GM23338 (cell line): ENCODE measurements at regions not wholly inside any gene's neighbourhood (a gene's known extent, or its start where the extent isn't known, plus 50 kb on each side); places are given as distances from the start of the nearest gene placed in this dataset.
A peak's percentile ranks its signal among the peaks of the same experiment; 100 is the strongest.

Source experiments
- ATAC-seq: fragments of 200-7000 bp; cut with Tn5 transposase; 3 replicates; pipeline ENCODE4 v1.9.1; 2020
- DNase-seq: peaks from one replicate; pipeline ENCODE4 v3.0.0-alpha.2; 2015; ENCODE audit warnings: low spot score
- H2AFZ ChIP-seq: fragments of 200-600 bp; sonication (generic); 2 replicates; pipeline ENCODE4 v1.8.0; 2016; ENCODE audit warnings: antibody characterized with exemption, mild to moderate bottlenecking, moderate library complexity
- H3F3A ChIP-seq: fragments of 200-600 bp; sonication (generic); replicated peaks from 2 replicates; pipeline ENCODE4 v1.8.0; 2017; ENCODE audit warnings: antibody characterized with exemption, mixed run types, low read depth
- H3K27ac ChIP-seq: fragments of 200-600 bp; sonication (generic); 2 replicates; pipeline ENCODE4 v1.6.1; 2016; ENCODE audit warnings: low read depth
- H3K27me3 ChIP-seq: fragments of 200-600 bp; sonication (generic); 2 replicates; pipeline ENCODE4 v1.8.0; 2016; ENCODE audit warnings: mild to moderate bottlenecking, mixed run types, moderate library complexity; ENCODE audit not compliant: insufficient read depth
- H3K36me3 ChIP-seq: fragments of 200-600 bp; sonication (generic); 2 replicates; pipeline ENCODE4 v1.8.0; 2016; ENCODE audit warnings: mild to moderate bottlenecking; ENCODE audit not compliant: insufficient read depth
- H3K4me1 ChIP-seq: fragments of 200-600 bp; sonication (generic); 2 replicates; pipeline ENCODE4 v1.8.0; 2016; ENCODE audit warnings: mild to moderate bottlenecking, moderate library complexity; ENCODE audit not compliant: insufficient read depth
- H3K4me2 ChIP-seq: fragments of 200-600 bp; sonication (generic); 2 replicates; pipeline ENCODE4 v1.7.1; 2017; ENCODE audit warnings: mixed run types
- H3K4me3 ChIP-seq: fragments of 200-600 bp; sonication (generic); 2 replicates; pipeline ENCODE4 v1.6.1; 2016; ENCODE audit warnings: mixed run types
- H3K79me2 ChIP-seq: fragments of 200-600 bp; sonication (generic); replicated peaks from 2 replicates; pipeline ENCODE4 v1.8.0; 2017; ENCODE audit warnings: mild to moderate bottlenecking; ENCODE audit not compliant: insufficient read depth
- H3K9me2 ChIP-seq: fragments of 200-600 bp; sonication (generic); 2 replicates; pipeline ENCODE4 v1.8.0; 2017; ENCODE audit not compliant: insufficient read depth
- H4K20me1 ChIP-seq: fragments of 200-600 bp; sonication (generic); replicated peaks from 2 replicates; pipeline ENCODE4 v1.8.0; 2017; ENCODE audit warnings: mild to moderate bottlenecking; ENCODE audit not compliant: insufficient read depth
- H3K27ac Mint-ChIP-seq: 2 replicates; pipeline ENCODE4 v1.8.0; 2020; ENCODE audit warnings: inconsistent platforms, mild to moderate bottlenecking, moderate library complexity, mixed read lengths
- H3K27me3 Mint-ChIP-seq: 3 replicates; pipeline ENCODE4 v1.8.0; 2022; ENCODE audit warnings: low read depth, mild to moderate bottlenecking, moderate library complexity, mixed read lengths, inconsistent platforms; ENCODE audit not compliant: insufficient read depth, poor library complexity
- H3K36me3 Mint-ChIP-seq: 3 replicates; pipeline ENCODE4 v1.8.0; 2021; ENCODE audit warnings: low read depth, mild to moderate bottlenecking, inconsistent platforms, moderate library complexity, mixed read lengths
- H3K4me1 Mint-ChIP-seq: 3 replicates; pipeline ENCODE4 v1.8.0; 2020; ENCODE audit warnings: mild to moderate bottlenecking, inconsistent platforms, mixed read lengths
- H3K4me3 Mint-ChIP-seq: 3 replicates; pipeline ENCODE4 v1.8.0; 2021; ENCODE audit warnings: moderate library complexity, mild to moderate bottlenecking, inconsistent platforms, mixed read lengths
- H3K9me3 Mint-ChIP-seq: 3 replicates; pipeline ENCODE4 v1.8.0; 2020; ENCODE audit warnings: moderate library complexity, mild to moderate bottlenecking, inconsistent platforms, mixed read lengths
- CREB1 ChIP-seq: fragments of 250-450 bp; sonication (Bioruptor Pico); IDR thresholded peaks from 2 replicates; pipeline ENCODE4 v1.5.0; 2020; ENCODE audit warnings: low read depth, mild to moderate bottlenecking, moderate library complexity
- EZH2phosphoT487 ChIP-seq: fragments of 200-600 bp; sonication (generic); IDR thresholded peaks from one replicate; pipeline ENCODE4 v1.8.1; 2018; ENCODE audit warnings: antibody characterized with exemption; ENCODE audit not compliant: unreplicated experiment
- NANOG ChIP-seq: IDR thresholded peaks from 2 replicates; pipeline ENCODE4 v1.6.1; 2016; ENCODE audit warnings: antibody characterized with exemption, borderline replicate concordance
- POLR2AphosphoS5 ChIP-seq: IDR thresholded peaks from 2 replicates; pipeline ENCODE4 v1.6.1; 2016; ENCODE audit warnings: antibody characterized with exemption, low read depth
- ZNF114 ChIP-seq: fragments of 250-450 bp; sonication (Bioruptor Pico); IDR thresholded peaks from 2 replicates; pipeline ENCODE4 v1.5.0; 2020; ENCODE audit warnings: mild to moderate bottlenecking, moderate library complexity
- ZNF331 ChIP-seq: fragments of 250-450 bp; sonication (Bioruptor Pico); IDR thresholded peaks from 2 replicates; pipeline ENCODE4 v1.5.0; 2020; ENCODE audit warnings: low read depth, mild to moderate bottlenecking, moderate library complexity
- TF ChIP-seq, protein P1 (sequence below): fragments of 250-450 bp; sonication (Bioruptor Pico); IDR thresholded peaks from 2 replicates; pipeline ENCODE4 v1.5.0; 2020; ENCODE audit warnings: mild to moderate bottlenecking, moderate library complexity
- TF ChIP-seq, protein P2 (sequence below), 2 experiments: fragments of 200-600 bp in 1 of 2; sonication (generic) in 1 of 2; conservative IDR thresholded peaks; 2 replicates each; pipeline versions ENCODE4 v1.5.1 to v1.6.1; 2016 to 2017; ENCODE audit warnings: antibody characterized with exemption in 2 of 2, low read depth in 2 of 2, mild to moderate bottlenecking in 2 of 2, moderate library complexity in 1 of 2

DNA sequence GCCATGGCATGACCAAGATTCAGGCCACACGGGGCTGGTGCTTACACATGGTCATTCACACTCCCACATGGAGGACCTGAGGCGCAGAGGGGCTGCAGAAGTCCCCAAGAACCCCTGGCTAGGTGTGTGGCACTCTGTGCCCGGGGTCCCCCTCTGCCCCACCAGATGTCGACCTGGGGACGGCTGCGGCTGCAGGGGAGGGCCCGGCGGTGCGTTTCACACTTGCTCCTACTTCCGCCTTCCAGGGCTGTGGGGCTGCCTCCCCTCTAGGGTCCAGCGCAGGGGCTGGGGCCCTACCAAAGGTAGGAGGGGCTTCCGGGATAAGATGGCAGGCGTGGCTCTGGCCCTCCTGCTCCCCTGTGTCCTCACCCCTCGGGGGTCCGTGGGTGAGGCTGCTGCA, 81.1 kb upstream of the SLCO4A1 start (continued):
- TF ChIP-seq, protein P1, sequence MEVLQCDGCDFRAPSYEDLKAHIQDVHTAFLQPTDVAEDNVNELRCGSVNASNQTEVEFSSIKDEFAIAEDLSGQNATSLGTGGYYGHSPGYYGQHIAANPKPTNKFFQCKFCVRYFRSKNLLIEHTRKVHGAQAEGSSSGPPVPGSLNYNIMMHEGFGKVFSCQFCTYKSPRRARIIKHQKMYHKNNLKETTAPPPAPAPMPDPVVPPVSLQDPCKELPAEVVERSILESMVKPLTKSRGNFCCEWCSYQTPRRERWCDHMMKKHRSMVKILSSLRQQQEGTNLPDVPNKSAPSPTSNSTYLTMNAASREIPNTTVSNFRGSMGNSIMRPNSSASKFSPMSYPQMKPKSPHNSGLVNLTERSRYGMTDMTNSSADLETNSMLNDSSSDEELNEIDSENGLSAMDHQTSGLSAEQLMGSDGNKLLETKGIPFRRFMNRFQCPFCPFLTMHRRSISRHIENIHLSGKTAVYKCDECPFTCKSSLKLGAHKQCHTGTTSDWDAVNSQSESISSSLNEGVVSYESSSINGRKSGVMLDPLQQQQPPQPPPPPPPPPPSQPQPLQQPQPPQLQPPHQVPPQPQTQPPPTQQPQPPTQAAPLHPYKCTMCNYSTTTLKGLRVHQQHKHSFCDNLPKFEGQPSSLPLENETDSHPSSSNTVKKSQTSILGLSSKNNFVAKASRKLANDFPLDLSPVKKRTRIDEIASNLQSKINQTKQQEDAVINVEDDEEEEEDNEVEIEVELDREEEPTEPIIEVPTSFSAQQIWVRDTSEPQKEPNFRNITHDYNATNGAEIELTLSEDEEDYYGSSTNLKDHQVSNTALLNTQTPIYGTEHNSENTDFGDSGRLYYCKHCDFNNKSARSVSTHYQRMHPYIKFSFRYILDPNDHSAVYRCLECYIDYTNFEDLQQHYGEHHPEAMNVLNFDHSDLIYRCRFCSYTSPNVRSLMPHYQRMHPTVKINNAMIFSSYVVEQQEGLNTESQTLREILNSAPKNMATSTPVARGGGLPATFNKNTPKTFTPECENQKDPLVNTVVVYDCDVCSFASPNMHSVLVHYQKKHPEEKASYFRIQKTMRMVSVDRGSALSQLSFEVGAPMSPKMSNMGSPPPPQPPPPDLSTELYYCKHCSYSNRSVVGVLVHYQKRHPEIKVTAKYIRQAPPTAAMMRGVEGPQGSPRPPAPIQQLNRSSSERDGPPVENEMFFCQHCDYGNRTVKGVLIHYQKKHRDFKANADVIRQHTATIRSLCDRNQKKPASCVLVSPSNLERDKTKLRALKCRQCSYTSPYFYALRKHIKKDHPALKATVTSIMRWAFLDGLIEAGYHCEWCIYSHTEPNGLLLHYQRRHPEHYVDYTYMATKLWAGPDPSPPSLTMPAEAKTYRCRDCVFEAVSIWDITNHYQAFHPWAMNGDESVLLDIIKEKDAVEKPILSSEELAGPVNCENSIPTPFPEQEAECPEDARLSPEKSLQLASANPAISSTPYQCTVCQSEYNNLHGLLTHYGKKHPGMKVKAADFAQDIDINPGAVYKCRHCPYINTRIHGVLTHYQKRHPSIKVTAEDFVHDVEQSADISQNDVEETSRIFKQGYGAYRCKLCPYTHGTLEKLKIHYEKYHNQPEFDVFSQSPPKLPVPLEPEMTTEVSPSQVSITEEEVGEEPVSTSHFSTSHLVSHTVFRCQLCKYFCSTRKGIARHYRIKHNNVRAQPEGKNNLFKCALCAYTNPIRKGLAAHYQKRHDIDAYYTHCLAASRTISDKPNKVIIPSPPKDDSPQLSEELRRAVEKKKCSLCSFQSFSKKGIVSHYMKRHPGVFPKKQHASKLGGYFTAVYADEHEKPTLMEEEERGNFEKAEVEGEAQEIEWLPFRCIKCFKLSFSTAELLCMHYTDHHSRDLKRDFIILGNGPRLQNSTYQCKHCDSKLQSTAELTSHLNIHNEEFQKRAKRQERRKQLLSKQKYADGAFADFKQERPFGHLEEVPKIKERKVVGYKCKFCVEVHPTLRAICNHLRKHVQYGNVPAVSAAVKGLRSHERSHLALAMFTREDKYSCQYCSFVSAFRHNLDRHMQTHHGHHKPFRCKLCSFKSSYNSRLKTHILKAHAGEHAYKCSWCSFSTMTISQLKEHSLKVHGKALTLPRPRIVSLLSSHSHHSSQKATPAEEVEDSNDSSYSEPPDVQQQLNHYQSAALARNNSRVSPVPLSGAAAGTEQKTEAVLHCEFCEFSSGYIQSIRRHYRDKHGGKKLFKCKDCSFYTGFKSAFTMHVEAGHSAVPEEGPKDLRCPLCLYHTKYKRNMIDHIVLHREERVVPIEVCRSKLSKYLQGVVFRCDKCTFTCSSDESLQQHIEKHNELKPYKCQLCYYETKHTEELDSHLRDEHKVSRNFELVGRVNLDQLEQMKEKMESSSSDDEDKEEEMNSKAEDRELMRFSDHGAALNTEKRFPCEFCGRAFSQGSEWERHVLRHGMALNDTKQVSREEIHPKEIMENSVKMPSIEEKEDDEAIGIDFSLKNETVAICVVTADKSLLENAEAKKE (CRISPR knock-in tag), result no peak
- no peak for TF ChIP-seq NANOG
- TF ChIP-seq, protein P2, sequence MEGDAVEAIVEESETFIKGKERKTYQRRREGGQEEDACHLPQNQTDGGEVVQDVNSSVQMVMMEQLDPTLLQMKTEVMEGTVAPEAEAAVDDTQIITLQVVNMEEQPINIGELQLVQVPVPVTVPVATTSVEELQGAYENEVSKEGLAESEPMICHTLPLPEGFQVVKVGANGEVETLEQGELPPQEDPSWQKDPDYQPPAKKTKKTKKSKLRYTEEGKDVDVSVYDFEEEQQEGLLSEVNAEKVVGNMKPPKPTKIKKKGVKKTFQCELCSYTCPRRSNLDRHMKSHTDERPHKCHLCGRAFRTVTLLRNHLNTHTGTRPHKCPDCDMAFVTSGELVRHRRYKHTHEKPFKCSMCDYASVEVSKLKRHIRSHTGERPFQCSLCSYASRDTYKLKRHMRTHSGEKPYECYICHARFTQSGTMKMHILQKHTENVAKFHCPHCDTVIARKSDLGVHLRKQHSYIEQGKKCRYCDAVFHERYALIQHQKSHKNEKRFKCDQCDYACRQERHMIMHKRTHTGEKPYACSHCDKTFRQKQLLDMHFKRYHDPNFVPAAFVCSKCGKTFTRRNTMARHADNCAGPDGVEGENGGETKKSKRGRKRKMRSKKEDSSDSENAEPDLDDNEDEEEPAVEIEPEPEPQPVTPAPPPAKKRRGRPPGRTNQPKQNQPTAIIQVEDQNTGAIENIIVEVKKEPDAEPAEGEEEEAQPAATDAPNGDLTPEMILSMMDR (conservative IDR thresholded peaks at IDR 0.05; ENCODE audit: low read depth in 2 of 2), result no peak
- TF ChIP-seq EZH2phosphoT487, result no peak

DNA sequence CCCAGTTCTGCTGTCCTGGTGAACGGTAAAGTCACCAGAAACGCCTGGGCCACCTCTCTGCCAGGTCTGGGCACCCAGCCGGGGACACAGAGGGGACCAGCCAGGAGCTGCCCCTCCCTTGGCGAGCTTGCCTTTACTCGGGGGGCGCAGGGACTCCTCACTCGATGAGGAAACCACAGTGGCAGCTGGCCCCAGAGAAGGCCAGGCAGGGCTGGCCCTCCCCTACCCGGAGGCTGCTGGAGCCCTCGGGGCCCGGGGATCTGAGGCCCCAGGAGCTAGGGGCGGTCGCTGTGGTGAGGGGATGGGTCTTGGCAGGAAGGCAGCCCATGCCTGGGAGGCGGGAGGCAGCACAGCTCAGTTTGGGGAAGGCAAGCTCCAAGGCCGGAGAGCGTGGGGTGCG, 80.4 kb upstream of the SLCO4A1 start:
- Histone ChIP-seq H3F3A (no peaks in the 10 kb centered on the region), H2AFZ (no peak overlapping the region), H3K36me3 (no peaks in the 10 kb centered on the region), H3K27me3 (no peaks in the 10 kb centered on the region), H3K9me2 (no peaks in the 10 kb centered on the region), H3K4me1 (no peaks in the 10 kb centered on the region), H3K4me2 (no peak overlapping the region), H4K20me1 (no peaks in the 10 kb centered on the region), H3K4me3 (no peak overlapping the region), H3K27ac (no peak overlapping the region), H3K79me2 (no peaks in the 10 kb centered on the region)
- Mint-ChIP-seq H3K27me3 (peaks cover 17% of the 10 kb centered on the region), H3K9me3 (no peaks in the 10 kb centered on the region), H3K4me1 (peaks cover 14% of the 10 kb centered on the region), H3K4me3 (no peak overlapping the region), H3K36me3 (no peaks in the 10 kb centered on the region), H3K27ac (no peak overlapping the region)
- no peak for DNase-seq
- peak; percentile 58 for ATAC-seq
- TF ChIP-seq, protein P1 (CRISPR knock-in tag), result no peak
- no peak for TF ChIP-seq EZH2phosphoT487
- no peak for TF ChIP-seq POLR2AphosphoS5
- TF ChIP-seq ZNF114, result no peak
- no peak for TF ChIP-seq CREB1 (CRISPR knock-in tag)
- no peak for TF ChIP-seq ZNF331 (CRISPR knock-in tag)
